ENCODE measurements at regions not wholly inside any gene's neighbourhood (a gene's known extent, or its start where the extent isn't known, plus 50 kb on each side); places are given as distances from the start of the nearest gene placed in this dataset.

DNA sequence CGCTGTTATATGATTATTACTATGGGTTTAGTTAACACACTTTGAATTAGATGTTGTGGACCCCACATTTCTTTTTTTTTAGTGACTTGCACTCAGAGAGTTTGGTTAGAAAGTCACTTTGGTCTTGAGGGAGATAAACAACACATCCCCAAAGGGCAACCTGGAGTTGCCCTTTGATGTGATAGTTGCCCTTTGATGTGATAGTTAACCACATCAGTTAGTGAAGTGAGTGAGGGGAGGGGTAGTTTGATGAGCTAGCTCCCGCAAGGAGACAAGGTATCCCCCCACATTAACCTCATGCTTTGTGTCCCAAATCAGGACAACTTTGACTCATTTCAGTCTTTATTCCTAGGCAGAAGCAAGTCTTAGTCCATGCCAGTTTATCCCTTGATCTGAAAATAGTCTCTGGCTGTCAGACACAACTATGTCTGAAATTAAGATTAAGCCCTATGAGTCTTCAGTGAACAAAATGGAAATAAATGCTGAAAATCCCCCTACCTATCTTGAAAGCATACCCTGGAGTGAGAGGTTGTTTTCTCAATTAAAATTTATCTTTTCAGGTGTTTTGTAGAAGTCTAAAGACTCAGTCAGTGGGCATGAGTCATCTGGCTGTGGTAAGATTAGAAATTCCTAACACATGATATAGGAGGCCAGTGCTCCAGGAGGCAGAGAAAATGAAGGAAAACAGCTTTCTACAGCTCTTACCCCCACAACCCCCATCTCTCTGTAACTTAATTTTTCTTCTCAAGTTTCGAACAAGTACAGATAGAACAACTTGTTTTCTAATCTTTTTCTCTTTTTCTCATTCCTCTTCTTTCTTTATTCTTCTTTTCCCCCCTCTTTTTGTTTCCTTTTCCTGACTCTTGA is 208.9 kb upstream of the DMRTA1 start:
- TF ChIP-seq CTCF (IDR thresholded peaks at IDR 0.05) = no peak
- TF ChIP-seq POLR2AphosphoS5 (IDR thresholded peaks at IDR 0.05; ENCODE audit: insufficient read depth in 1 of 2, low read depth in 1 of 2) = no peak
- TF ChIP-seq POLR2A (IDR thresholded peaks at IDR 0.05) = no peak
